Astrocyte (in vitro differentiated cells and primary cell): ENCODE measurements at regions not wholly inside any gene's neighbourhood (a gene's known extent, or its start where the extent isn't known, plus 50 kb on each side); places are given as distances from the start of the nearest gene placed in this dataset.

ENCODE experiments used
- DNase-seq: peaks from one replicate; pipeline ENCODE4 v3.0.0-alpha.2; 2010; ENCODE audit warnings: low read depth
- FAIRE-seq: peaks from 2 replicates; lab custom pipeline; 2011; peaks lifted over from hg19 to GRCh38; lab: Jason Lieb, UNC
- H2AFZ ChIP-seq: 2 replicates; pipeline ENCODE4 v1.6.0; 2012; ENCODE audit warnings: low read depth, low read length, inconsistent platforms
- H3K27ac ChIP-seq: 2 replicates; pipeline ENCODE4 v1.5.1; 2011; ENCODE audit warnings: low read depth, low read length, inconsistent platforms
- H3K27me3 ChIP-seq: 2 replicates; pipeline ENCODE4 v1.6.0; 2011; ENCODE audit warnings: low read length, inconsistent platforms; ENCODE audit not compliant: insufficient read depth
- H3K36me3 ChIP-seq: 2 replicates; pipeline ENCODE4 v1.5.1; 2011; ENCODE audit warnings: low read length, inconsistent platforms; ENCODE audit not compliant: insufficient read depth
- H3K4me1 ChIP-seq: 2 replicates; pipeline ENCODE4 v1.5.1; 2011; ENCODE audit warnings: low read length, inconsistent platforms; ENCODE audit not compliant: insufficient read depth
- H3K4me2 ChIP-seq: 2 replicates; pipeline ENCODE4 v1.6.0; 2012; ENCODE audit warnings: low read length, inconsistent platforms
- H3K4me3 ChIP-seq: 2 replicates; pipeline ENCODE4 v1.5.1; 2011; ENCODE audit warnings: low read depth, mild to moderate bottlenecking, low read length, inconsistent platforms; ENCODE audit not compliant: insufficient read depth
- H3K79me2 ChIP-seq: 2 replicates; pipeline ENCODE4 v1.6.0; 2012; ENCODE audit warnings: mild to moderate bottlenecking, low read length, inconsistent platforms; ENCODE audit not compliant: insufficient read depth
- H3K9ac ChIP-seq: 2 replicates; pipeline ENCODE4 v1.6.0; 2012; ENCODE audit warnings: mild to moderate bottlenecking, low read length, inconsistent platforms
- H3K9me3 ChIP-seq: 2 replicates; pipeline ENCODE4 v1.5.1; 2012; ENCODE audit warnings: low read depth, mild to moderate bottlenecking, low read length, inconsistent platforms; ENCODE audit not compliant: insufficient read depth
- H4K20me1 ChIP-seq: 2 replicates; pipeline ENCODE4 v1.6.0; 2012; ENCODE audit warnings: low read length, inconsistent platforms; ENCODE audit not compliant: insufficient read depth
- H3K27ac Mint-ChIP-seq: one replicate; pipeline ENCODE4 v1.8.0; 2021; ENCODE audit warnings: mild to moderate bottlenecking, mixed read lengths; ENCODE audit not compliant: unreplicated experiment
- H3K27me3 Mint-ChIP-seq: one replicate; pipeline ENCODE4 v1.8.0; 2021; ENCODE audit warnings: low read depth, mixed read lengths; ENCODE audit not compliant: unreplicated experiment
- H3K36me3 Mint-ChIP-seq: one replicate; pipeline ENCODE4 v1.8.0; 2021; ENCODE audit warnings: low read depth, mixed read lengths; ENCODE audit not compliant: unreplicated experiment
- H3K4me1 Mint-ChIP-seq: one replicate; pipeline ENCODE4 v1.8.0; 2021; ENCODE audit warnings: low read depth, mixed read lengths; ENCODE audit not compliant: unreplicated experiment
- H3K4me3 Mint-ChIP-seq: one replicate; pipeline ENCODE4 v1.8.0; 2021; ENCODE audit warnings: mild to moderate bottlenecking, moderate library complexity, mixed read lengths; ENCODE audit not compliant: unreplicated experiment
- H3K9me3 Mint-ChIP-seq: one replicate; pipeline ENCODE4 v1.8.0; 2021; ENCODE audit warnings: mild to moderate bottlenecking, mixed read lengths; ENCODE audit not compliant: unreplicated experiment
- CTCF ChIP-seq: IDR thresholded peaks from 2 replicates; pipeline ENCODE4 v1.5.1; 2011; ENCODE audit warnings: low read depth, mild to moderate bottlenecking, inconsistent platforms, low read length, moderate library complexity; ENCODE audit not compliant: insufficient read depth
- EZH2 ChIP-seq: IDR thresholded peaks from 2 replicates; pipeline ENCODE4 v1.6.1; 2012; ENCODE audit warnings: mild to moderate bottlenecking, low read length, inconsistent platforms; ENCODE audit not compliant: insufficient read depth

DNA sequence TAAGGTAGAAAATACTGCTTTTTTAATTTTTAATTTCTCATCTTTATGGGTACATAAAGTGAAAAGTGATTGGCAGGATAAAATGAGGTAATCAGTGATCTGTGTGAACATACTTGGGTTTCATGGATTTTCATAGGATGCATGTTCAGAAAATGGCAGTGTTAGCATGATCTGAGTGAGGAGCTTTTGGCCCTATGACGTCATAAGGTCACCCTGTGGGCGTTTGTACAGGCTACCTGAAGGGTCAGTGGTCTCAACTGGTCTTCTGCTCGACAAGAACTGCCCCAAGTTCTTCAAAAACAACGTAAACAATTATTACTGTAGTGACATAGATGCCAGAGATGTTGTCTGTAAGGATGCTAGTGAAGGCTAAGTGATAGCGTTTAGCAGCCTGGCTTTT, 124.5 kb upstream of the OSTN start:
- TF ChIP-seq CTCF (no peak), EZH2 (no peak)

GRCh38 chr3:191070762-191071403, 128.2 kb upstream of the OSTN start:
- Histone ChIP-seq H3K9me3 (no peaks in the 10 kb centered on the region), H3K79me2 (no peaks in the 10 kb centered on the region), H3K4me3 (no peak overlapping the region), H3K9ac (no peak overlapping the region), H3K27me3 (no peaks in the 10 kb centered on the region), H3K27ac (peak overlapping the region; percentile 23), H2AFZ (no peak overlapping the region), H3K4me1 (peaks cover 18% of the 10 kb centered on the region), H4K20me1 (no peaks in the 10 kb centered on the region), H3K4me2 (peak overlapping the region; percentile 61), H3K36me3 (no peaks in the 10 kb centered on the region)
- H3K36me3 Mint-ChIP-seq, result no peaks in the 10 kb centered on the region
- H3K4me1 Mint-ChIP-seq, result peaks cover 30% of the 10 kb centered on the region
- H3K4me3 Mint-ChIP-seq, result no peak overlapping the region
- no peak for FAIRE-seq
- H3K27me3 Mint-ChIP-seq, result no peaks in the 10 kb centered on the region
- H3K9me3 Mint-ChIP-seq, result no peaks in the 10 kb centered on the region
- peak; percentile 24 for DNase-seq
- TF ChIP-seq CTCF (no peak), EZH2 (no peak)
- H3K27ac Mint-ChIP-seq, result peak overlapping the region; percentile 21

More for the DNA sequence above, 124.5 kb upstream of the OSTN start:
- H3K27me3 Mint-ChIP-seq, result no peaks in the 10 kb centered on the region
- no peak overlapping the region for H3K4me3 Mint-ChIP-seq
- no peak overlapping the region for H3K27ac Mint-ChIP-seq
- Histone ChIP-seq H3K9ac (no peak overlapping the region), H3K4me3 (no peak overlapping the region), H3K4me2 (no peak overlapping the region), H2AFZ (no peak overlapping the region), H3K79me2 (no peaks in the 10 kb centered on the region), H4K20me1 (no peaks in the 10 kb centered on the region), H3K36me3 (no peaks in the 10 kb centered on the region), H3K27ac (no peak overlapping the region), H3K4me1 (peaks cover 12% of the 10 kb centered on the region), H3K9me3 (no peaks in the 10 kb centered on the region), H3K27me3 (no peaks in the 10 kb centered on the region)
- peaks cover 21% of the 10 kb centered on the region for H3K4me1 Mint-ChIP-seq
- DNase-seq, result no peak
- no peak for FAIRE-seq
- H3K9me3 Mint-ChIP-seq, result peaks cover 6% of the 10 kb centered on the region
- no peaks in the 10 kb centered on the region for H3K36me3 Mint-ChIP-seq

GRCh38 chr3:191070201-191070600, 128.8 kb upstream of the OSTN start:
- no peaks in the 10 kb centered on the region for H4K20me1 ChIP-seq
- no peaks in the 10 kb centered on the region for H3K9me3 Mint-ChIP-seq
- H3K4me3 Mint-ChIP-seq, result no peak overlapping the region
- TF ChIP-seq CTCF (no peak), EZH2 (no peak)
- DNase-seq, result peak; percentile 94
- H3K4me1 Mint-ChIP-seq, result peaks cover 30% of the 10 kb centered on the region
- H3K27ac Mint-ChIP-seq, result peak overlapping the region; percentile 21
- no peaks in the 10 kb centered on the region for H3K9me3 ChIP-seq
- H3K27ac ChIP-seq, result peak overlapping the region; percentile 23
- H3K36me3 Mint-ChIP-seq, result no peaks in the 10 kb centered on the region
- H3K9ac ChIP-seq, result no peak overlapping the region
- no peaks in the 10 kb centered on the region for H3K27me3 Mint-ChIP-seq
- no peaks in the 10 kb centered on the region for H3K79me2 ChIP-seq
- no peak overlapping the region for H3K4me3 ChIP-seq
- no peaks in the 10 kb centered on the region for H3K27me3 ChIP-seq
- peaks cover 18% of the 10 kb centered on the region for H3K4me1 ChIP-seq
- peak overlapping the region; percentile 61 for H3K4me2 ChIP-seq
- H3K36me3 ChIP-seq, result no peaks in the 10 kb centered on the region
- peak; percentile 81 for FAIRE-seq
- no peak overlapping the region for H2AFZ ChIP-seq
